Activated naive CD8-positive, alpha-beta T cell treated with anti-CD3 and anti-CD28 coated beads, Interleukin-2, amount 10 ng/mL, durations not matched to agents 7 days and 5 days (primary cell): ENCODE measurements at regions not wholly inside any gene's neighbourhood (a gene's known extent, or its start where the extent isn't known, plus 50 kb on each side); places are given as distances from the start of the nearest gene placed in this dataset.

ENCODE experiments used
- ATAC-seq: fragments of 150-1000 bp; cut with Tn5 transposase; one replicate; pipeline ENCODE4 v1.10.0; 2021; ENCODE audit warnings: low read depth, moderate library complexity
- POLR2A ChIA-PET: fragments of 350-600 bp; sonication (Branson Sonifier 250); formaldehyde crosslinking; loops from one replicate; lab custom pipeline; 2021; ENCODE audit warnings: antibody characterized with exemption; lab: Charles Lee
- DNase-seq: peaks from one replicate; pipeline ENCODE4 v3.0.0; 2021
- H3K27ac Mint-ChIP-seq: one replicate; pipeline ENCODE4 v1.8.0; 2022; ENCODE audit warnings: mild to moderate bottlenecking, mixed read lengths
- H3K27me3 Mint-ChIP-seq: one replicate; pipeline ENCODE4 v1.8.0; 2022; ENCODE audit warnings: mild to moderate bottlenecking, moderate library complexity, mixed read lengths
- H3K36me3 Mint-ChIP-seq: one replicate; pipeline ENCODE4 v1.8.0; 2021; ENCODE audit warnings: mild to moderate bottlenecking, mixed read lengths
- H3K4me1 Mint-ChIP-seq: one replicate; pipeline ENCODE4 v1.8.0; 2021; ENCODE audit warnings: mixed read lengths
- H3K4me3 Mint-ChIP-seq: one replicate; pipeline ENCODE4 v1.8.0; 2022; ENCODE audit warnings: mild to moderate bottlenecking, moderate library complexity, mixed read lengths
- H3K9me3 Mint-ChIP-seq: one replicate; pipeline ENCODE4 v1.8.0; 2021; ENCODE audit warnings: mixed read lengths

DNA sequence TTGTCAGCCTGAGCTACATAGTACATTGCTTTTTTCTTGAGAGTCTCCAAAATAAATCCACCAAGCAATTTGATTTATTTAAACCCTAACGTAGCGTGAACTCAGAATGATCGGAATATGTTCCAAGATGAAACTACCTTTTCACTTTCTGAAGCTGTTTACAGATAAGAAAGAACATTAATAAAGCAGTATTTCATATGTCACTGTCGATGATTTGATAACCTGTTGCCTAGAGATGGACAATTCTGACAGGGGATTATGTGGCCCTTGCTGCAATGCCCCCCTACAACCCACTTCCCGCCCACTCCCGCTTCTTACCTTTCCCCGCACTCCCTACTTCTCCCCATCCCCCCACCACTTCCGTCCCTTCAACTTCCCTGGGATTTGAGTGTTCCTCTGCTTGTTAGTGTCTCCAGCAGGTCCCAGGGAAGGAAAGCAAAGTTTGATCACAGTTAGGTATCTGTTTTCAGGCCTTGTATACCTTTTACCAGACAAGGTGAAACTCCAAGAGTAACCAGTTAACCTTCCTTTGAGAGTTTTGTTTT is 229.2 kb upstream of the HMGA2 start:
- H3K36me3 Mint-ChIP-seq = no peaks in the 10 kb centered on the region
- no peaks in the 10 kb centered on the region for H3K4me1 Mint-ChIP-seq
- DNase-seq (no peak), ATAC-seq (no peak)
- no peak overlapping the region for H3K27ac Mint-ChIP-seq
- POLR2A ChIA-PET = no interaction called here
- H3K27me3 Mint-ChIP-seq = peaks cover 13% of the 10 kb centered on the region
- no peaks in the 10 kb centered on the region for H3K9me3 Mint-ChIP-seq
- H3K4me3 Mint-ChIP-seq = no peak overlapping the region

- H3K4me3 Mint-ChIP-seq = no peak overlapping the region
- H3K27ac Mint-ChIP-seq = no peak overlapping the region
- peaks cover 13% of the 10 kb centered on the region for H3K27me3 Mint-ChIP-seq
- DNase-seq (no peak), ATAC-seq (no peak)
- H3K9me3 Mint-ChIP-seq = no peaks in the 10 kb centered on the region
- H3K4me1 Mint-ChIP-seq = no peaks in the 10 kb centered on the region
- no peaks in the 10 kb centered on the region for H3K36me3 Mint-ChIP-seq
- POLR2A ChIA-PET = no interaction called here
Observed at GRCh38 chr12:65596514-65597091, 227.7 kb upstream of the HMGA2 start.

DNA sequence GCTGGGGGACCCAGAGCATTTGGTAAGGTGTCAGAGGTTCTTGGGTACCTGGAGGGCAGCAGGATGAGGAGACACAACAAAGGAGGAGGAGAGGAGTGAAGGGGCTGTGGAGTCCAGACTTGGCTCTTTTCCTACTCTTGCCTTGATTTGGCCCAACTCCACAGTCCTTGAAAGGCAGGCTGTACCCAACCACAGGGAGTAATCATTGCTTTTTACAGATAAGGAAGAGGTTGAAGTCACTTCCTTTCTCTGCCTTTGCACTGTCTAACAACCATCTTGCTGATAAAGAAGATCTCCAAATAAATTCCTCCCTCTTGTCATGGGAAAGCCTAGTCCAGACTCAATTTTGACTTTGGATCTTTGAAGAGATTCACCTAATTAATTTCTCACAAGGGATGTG is 226.8 kb upstream of the HMGA2 start:
- POLR2A ChIA-PET = no interaction called here
- ATAC-seq (no peak), DNase-seq (no peak)
- Mint-ChIP-seq H3K9me3 (no peaks in the 10 kb centered on the region), H3K27me3 (peaks cover 13% of the 10 kb centered on the region), H3K4me3 (no peak overlapping the region), H3K4me1 (peaks cover 1% of the 10 kb centered on the region), H3K27ac (no peak overlapping the region), H3K36me3 (no peaks in the 10 kb centered on the region)

- DNase-seq (no peak), ATAC-seq (no peak)
- Mint-ChIP-seq H3K27me3 (peaks cover 14% of the 10 kb centered on the region), H3K27ac (no peak overlapping the region), H3K4me3 (no peak overlapping the region), H3K4me1 (peaks cover 2% of the 10 kb centered on the region), H3K36me3 (no peaks in the 10 kb centered on the region), H3K9me3 (no peaks in the 10 kb centered on the region)
- POLR2A ChIA-PET = no interaction called here
Observed at GRCh38 chr12:65598688-65599087, 225.6 kb upstream of the HMGA2 start.

- DNase-seq (no peak), ATAC-seq (no peak)
- no peaks in the 10 kb centered on the region for H3K9me3 Mint-ChIP-seq
- no peaks in the 10 kb centered on the region for H3K36me3 Mint-ChIP-seq
- H3K4me1 Mint-ChIP-seq = peaks cover 2% of the 10 kb centered on the region
- H3K4me3 Mint-ChIP-seq = no peak overlapping the region
- H3K27ac Mint-ChIP-seq = no peak overlapping the region
- H3K27me3 Mint-ChIP-seq = peaks cover 6% of the 10 kb centered on the region
- POLR2A ChIA-PET = interaction anchor here (0.6 kb wide), 1 partner anchor 1094 kb away, joined by 3 read pairs; no protein-coding TSS in a partner anchor
Observed at GRCh38 chr12:65602253-65602609, 222.1 kb upstream of the HMGA2 start.

- no peak overlapping the region for H3K27ac Mint-ChIP-seq
- POLR2A ChIA-PET = interaction anchor here (0.6 kb wide), 1 partner anchor 1094 kb away, joined by 3 read pairs; no protein-coding TSS in a partner anchor
- H3K36me3 Mint-ChIP-seq = no peaks in the 10 kb centered on the region
- no peak for ATAC-seq
- no peak overlapping the region for H3K4me3 Mint-ChIP-seq
- H3K9me3 Mint-ChIP-seq = no peaks in the 10 kb centered on the region
- DNase-seq = peak; percentile 29
- peaks cover 7% of the 10 kb centered on the region for H3K27me3 Mint-ChIP-seq
- H3K4me1 Mint-ChIP-seq = peaks cover 2% of the 10 kb centered on the region
Observed at GRCh38 chr12:65602610-65603295, 221.5 kb upstream of the HMGA2 start.

DNA sequence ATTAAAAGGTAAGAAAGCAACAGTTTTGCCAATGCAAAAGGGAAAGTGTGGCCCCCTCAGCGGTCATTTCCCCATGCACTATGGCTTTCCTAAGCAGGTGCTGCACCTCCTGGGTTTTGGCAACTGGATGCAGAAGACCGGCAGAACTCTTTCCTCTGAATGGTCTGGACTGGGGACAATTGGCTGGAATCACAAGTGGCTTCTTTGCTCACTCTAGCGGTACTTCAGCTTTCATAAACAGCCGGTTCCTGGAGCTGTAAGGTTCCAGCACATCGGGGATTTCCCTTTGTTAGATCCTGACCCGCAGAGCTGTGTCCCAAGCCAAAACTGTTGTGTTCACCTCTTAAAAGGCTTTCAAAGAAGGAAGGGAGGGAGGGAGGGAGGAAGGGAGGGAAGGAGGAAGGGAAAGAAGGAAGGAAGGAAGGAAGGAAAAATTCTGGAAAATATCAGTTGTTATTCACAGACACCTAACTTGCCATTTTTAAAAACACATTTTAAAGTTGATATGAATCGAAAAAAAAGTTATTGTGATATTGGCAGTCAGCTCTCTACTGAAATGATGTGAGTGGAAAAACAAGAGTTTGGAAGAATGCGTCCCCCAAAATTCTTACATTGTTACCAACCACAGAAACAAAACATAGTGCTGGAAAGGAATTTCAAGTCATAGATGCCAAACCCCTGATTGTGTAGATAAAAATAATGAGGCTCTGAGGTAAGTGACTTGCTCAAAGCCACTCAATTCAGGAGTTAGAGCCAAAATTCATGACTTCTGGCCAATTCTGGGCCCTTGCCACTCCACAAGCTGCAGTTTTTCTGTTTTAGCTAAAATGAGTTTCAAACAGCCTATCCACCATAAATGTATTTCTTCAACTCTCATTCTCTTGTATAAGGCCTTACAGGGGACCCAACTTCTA is 220.6 kb upstream of the HMGA2 start:
- POLR2A ChIA-PET = no interaction called here
- ATAC-seq = no peak
- peaks cover 7% of the 10 kb centered on the region for H3K27me3 Mint-ChIP-seq
- no peak overlapping the region for H3K4me3 Mint-ChIP-seq
- no peak overlapping the region for H3K27ac Mint-ChIP-seq
- no peaks in the 10 kb centered on the region for H3K36me3 Mint-ChIP-seq
- H3K9me3 Mint-ChIP-seq = no peaks in the 10 kb centered on the region
- no peak for DNase-seq
- peaks cover 2% of the 10 kb centered on the region for H3K4me1 Mint-ChIP-seq

- Mint-ChIP-seq H3K4me1 (peaks cover 2% of the 10 kb centered on the region), H3K27me3 (peaks cover 10% of the 10 kb centered on the region), H3K4me3 (no peak overlapping the region), H3K36me3 (no peaks in the 10 kb centered on the region), H3K9me3 (no peaks in the 10 kb centered on the region), H3K27ac (no peak overlapping the region)
- no peak for ATAC-seq
- no peak for DNase-seq
- POLR2A ChIA-PET = no interaction called here
Observed at GRCh38 chr12:65605019-65605418, 219.3 kb upstream of the HMGA2 start.

- Mint-ChIP-seq H3K36me3 (no peaks in the 10 kb centered on the region), H3K4me3 (no peak overlapping the region), H3K27me3 (peaks cover 10% of the 10 kb centered on the region)
Observed at GRCh38 chr12:65606008-65606766, 218.1 kb upstream of the HMGA2 start.

GRCh38 chr12:65607401-65607841 is 216.9 kb upstream of the HMGA2 start:
- Mint-ChIP-seq H3K4me1 (peaks cover 1% of the 10 kb centered on the region), H3K27me3 (peaks cover 9% of the 10 kb centered on the region), H3K27ac (no peak overlapping the region), H3K36me3 (no peaks in the 10 kb centered on the region), H3K4me3 (no peak overlapping the region), H3K9me3 (no peaks in the 10 kb centered on the region)
- ATAC-seq = no peak
- no peak for DNase-seq
- POLR2A ChIA-PET = no interaction called here

More at GRCh38 chr12:65606008-65606766, 218.1 kb upstream of the HMGA2 start:
- no peak for DNase-seq
- no peaks in the 10 kb centered on the region for H3K9me3 Mint-ChIP-seq
- no peak overlapping the region for H3K27ac Mint-ChIP-seq
- ATAC-seq = no peak
- POLR2A ChIA-PET = no interaction called here
- peaks cover 2% of the 10 kb centered on the region for H3K4me1 Mint-ChIP-seq

DNA sequence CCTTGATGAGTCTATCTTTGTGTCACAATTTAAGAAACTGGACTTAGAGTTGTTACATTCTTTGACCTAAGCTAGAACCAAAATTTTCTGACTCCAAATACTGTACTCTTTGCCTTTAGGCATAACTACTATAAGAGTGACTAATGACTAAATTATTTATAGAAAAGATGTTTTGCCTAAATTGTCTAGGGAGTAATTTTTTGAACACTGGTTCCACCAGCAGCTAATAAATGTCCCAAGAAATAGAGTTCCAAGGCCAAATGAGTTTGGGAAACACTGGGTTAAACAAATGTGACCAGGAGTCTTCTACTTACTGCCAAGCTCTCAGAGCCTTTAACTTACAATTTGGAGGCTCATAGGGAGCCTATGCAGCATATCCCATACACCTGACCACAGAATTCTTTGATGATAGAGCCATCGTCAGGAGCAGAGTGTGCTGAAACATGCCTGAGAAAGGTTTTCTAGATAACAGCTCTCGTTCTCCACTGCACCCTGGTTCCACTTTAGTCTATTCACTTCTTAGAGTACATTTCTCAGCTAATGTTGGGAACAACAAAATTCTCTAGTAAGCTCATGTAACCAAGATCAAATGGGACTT is 215.9 kb upstream of the HMGA2 start:
- POLR2A ChIA-PET = no interaction called here
- Mint-ChIP-seq H3K36me3 (no peaks in the 10 kb centered on the region), H3K9me3 (no peaks in the 10 kb centered on the region), H3K27me3 (peaks cover 7% of the 10 kb centered on the region), H3K27ac (no peak overlapping the region), H3K4me3 (no peak overlapping the region), H3K4me1 (no peaks in the 10 kb centered on the region)
- no peak for ATAC-seq
- no peak for DNase-seq

- Mint-ChIP-seq H3K4me3 (no peak overlapping the region), H3K9me3 (no peaks in the 10 kb centered on the region), H3K4me1 (no peaks in the 10 kb centered on the region), H3K27me3 (peaks cover 7% of the 10 kb centered on the region), H3K36me3 (no peaks in the 10 kb centered on the region), H3K27ac (no peak overlapping the region)
- DNase-seq = no peak
- POLR2A ChIA-PET = no interaction called here
- no peak for ATAC-seq
Observed at GRCh38 chr12:65609359-65609771, 214.9 kb upstream of the HMGA2 start.
